ENCODE measurements at regions not wholly inside any gene's neighbourhood (a gene's known extent, or its start where the extent isn't known, plus 50 kb on each side); places are given as distances from the start of the nearest gene placed in this dataset.

GRCh38 chr4:106503116-106504050 lies 134.8 kb upstream of the GIMD1 start:
- no peak for DNase-seq (ENCODE audit: low read depth)
- in situ Hi-C loops (cut with HindIII; ENCODE audit: low pct_unique_long_range_greater_than_20kb, low sequenced_read_pairs) = no loop called here

GRCh38 chr4:106502106-106502699 lies 133.6 kb upstream of the GIMD1 start:
- in situ Hi-C loops (cut with HindIII; ENCODE audit: low pct_unique_long_range_greater_than_20kb, low sequenced_read_pairs) = no loop called here
- peak; percentile 35 for DNase-seq (ENCODE audit: low read depth)

GRCh38 chr4:106497271-106497670 lies 128.7 kb upstream of the GIMD1 start:
- DNase-seq (ENCODE audit: low read depth) = no peak
- in situ Hi-C loops (cut with HindIII; ENCODE audit: low pct_unique_long_range_greater_than_20kb, low sequenced_read_pairs) = no loop called here

- DNase-seq (ENCODE audit: low read depth) = no peak
- in situ Hi-C loops (cut with HindIII; ENCODE audit: low pct_unique_long_range_greater_than_20kb, low sequenced_read_pairs) = no loop called here
Observed at GRCh38 chr4:106496061-106496460, 127.5 kb upstream of the GIMD1 start.

GRCh38 chr4:106495476-106495875 lies 126.9 kb upstream of the GIMD1 start:
- in situ Hi-C loops (cut with HindIII; ENCODE audit: low pct_unique_long_range_greater_than_20kb, low sequenced_read_pairs) = no loop called here
- no peak for DNase-seq (ENCODE audit: low read depth)

- no peak for DNase-seq (ENCODE audit: low read depth)
- in situ Hi-C loops (cut with HindIII; ENCODE audit: low pct_unique_long_range_greater_than_20kb, low sequenced_read_pairs) = no loop called here
Observed at GRCh38 chr4:106494066-106494465, 125.5 kb upstream of the GIMD1 start.

- in situ Hi-C loops (cut with HindIII; ENCODE audit: low pct_unique_long_range_greater_than_20kb, low sequenced_read_pairs) = no loop called here
- no peak for DNase-seq (ENCODE audit: low read depth)
Observed at GRCh38 chr4:106493086-106493485, 124.5 kb upstream of the GIMD1 start.

GRCh38 chr4:106486533-106486932 lies 118.0 kb upstream of the GIMD1 start:
- in situ Hi-C loops (cut with HindIII; ENCODE audit: low pct_unique_long_range_greater_than_20kb, low sequenced_read_pairs) = no loop called here
- no peak for DNase-seq (ENCODE audit: low read depth)

GRCh38 chr4:106481801-106482200 lies 113.2 kb upstream of the GIMD1 start:
- DNase-seq (ENCODE audit: low read depth) = no peak
- in situ Hi-C loops (cut with HindIII; ENCODE audit: low pct_unique_long_range_greater_than_20kb, low sequenced_read_pairs) = no loop called here

- no peak for DNase-seq (ENCODE audit: low read depth)
- in situ Hi-C loops (cut with HindIII; ENCODE audit: low pct_unique_long_range_greater_than_20kb, low sequenced_read_pairs) = no loop called here
Observed at GRCh38 chr4:106478152-106478551, 109.6 kb upstream of the GIMD1 start.

GRCh38 chr4:106476741-106477140 lies 108.2 kb upstream of the GIMD1 start:
- in situ Hi-C loops (cut with HindIII; ENCODE audit: low pct_unique_long_range_greater_than_20kb, low sequenced_read_pairs) = no loop called here
- no peak for DNase-seq (ENCODE audit: low read depth)

- in situ Hi-C loops (cut with HindIII; ENCODE audit: low pct_unique_long_range_greater_than_20kb, low sequenced_read_pairs) = no loop called here
- DNase-seq (ENCODE audit: low read depth) = no peak
Observed at GRCh38 chr4:106473515-106473914, 104.9 kb upstream of the GIMD1 start.

GRCh38 chr4:106471151-106471550 lies 102.6 kb upstream of the GIMD1 start:
- in situ Hi-C loops (cut with HindIII; ENCODE audit: low pct_unique_long_range_greater_than_20kb, low sequenced_read_pairs) = no loop called here

GRCh38 chr4:106463622-106464021 lies 95.0 kb upstream of the GIMD1 start:
- in situ Hi-C loops (cut with HindIII; ENCODE audit: low pct_unique_long_range_greater_than_20kb, low sequenced_read_pairs) = no loop called here
- no peak for DNase-seq (ENCODE audit: low read depth)

More at GRCh38 chr4:106471151-106471550, 102.6 kb upstream of the GIMD1 start:
- no peak for DNase-seq (ENCODE audit: low read depth)

- no peak for DNase-seq (ENCODE audit: low read depth)
- in situ Hi-C loops (cut with HindIII; ENCODE audit: low pct_unique_long_range_greater_than_20kb, low sequenced_read_pairs) = no loop called here
Observed at GRCh38 chr4:106454581-106454980, 86.0 kb upstream of the GIMD1 start.

- no peak for DNase-seq (ENCODE audit: low read depth)
- in situ Hi-C loops (cut with HindIII; ENCODE audit: low pct_unique_long_range_greater_than_20kb, low sequenced_read_pairs) = no loop called here
Observed at GRCh38 chr4:106454021-106454420, 85.4 kb upstream of the GIMD1 start.

GRCh38 chr4:106451091-106451490 lies 82.5 kb upstream of the GIMD1 start:
- in situ Hi-C loops (cut with HindIII; ENCODE audit: low pct_unique_long_range_greater_than_20kb, low sequenced_read_pairs) = no loop called here
- DNase-seq (ENCODE audit: low read depth) = no peak

- in situ Hi-C loops (cut with HindIII; ENCODE audit: low pct_unique_long_range_greater_than_20kb, low sequenced_read_pairs) = no loop called here
- no peak for DNase-seq (ENCODE audit: low read depth)
Observed at GRCh38 chr4:106450249-106450648, 81.7 kb upstream of the GIMD1 start.

- no peak for DNase-seq (ENCODE audit: low read depth)
- in situ Hi-C loops (cut with HindIII; ENCODE audit: low pct_unique_long_range_greater_than_20kb, low sequenced_read_pairs) = no loop called here
Observed at GRCh38 chr4:106444557-106444956, 76.0 kb upstream of the GIMD1 start.

GRCh38 chr4:106430797-106431196 lies 62.2 kb upstream of the GIMD1 start:
- DNase-seq (ENCODE audit: low read depth) = no peak
- in situ Hi-C loops (cut with HindIII; ENCODE audit: low pct_unique_long_range_greater_than_20kb, low sequenced_read_pairs) = no loop called here
